Fibroblast of lung (primary cell): ENCODE measurements at regions not wholly inside any gene's neighbourhood (a gene's known extent, or its start where the extent isn't known, plus 50 kb on each side); places are given as distances from the start of the nearest gene placed in this dataset.

Source experiments
- DNase-seq, 2 donors: peaks; one replicate each; pipeline versions ENCODE4 v3.0.0 to v3.0.0-alpha.2; 2010; ENCODE audit warnings: low read depth in 2 of 2
- H2AFZ ChIP-seq: 2 replicates; pipeline ENCODE4 v1.5.1; 2012; ENCODE audit warnings: low read length, control low read depth, inconsistent platforms
- H3K27ac ChIP-seq: 2 replicates; pipeline ENCODE4 v1.5.1; 2011; ENCODE audit warnings: low read length, control low read depth; ENCODE audit not compliant: insufficient read depth
- H3K27me3 ChIP-seq: 2 replicates; pipeline ENCODE4 v1.5.1; 2011; ENCODE audit warnings: mild to moderate bottlenecking, low read length; ENCODE audit not compliant: control insufficient read depth, insufficient read depth
- H3K36me3 ChIP-seq: 2 replicates; pipeline ENCODE4 v1.5.1; 2011; ENCODE audit warnings: low read length; ENCODE audit not compliant: control insufficient read depth, insufficient read depth
- H3K4me1 ChIP-seq: 2 replicates; pipeline ENCODE4 v1.5.1; 2011; ENCODE audit warnings: low read length; ENCODE audit not compliant: control insufficient read depth, insufficient read depth; ENCODE audit errors: extremely low read depth
- H3K4me2 ChIP-seq: 2 replicates; pipeline ENCODE4 v1.5.1; 2011; ENCODE audit warnings: low read length, control low read depth; ENCODE audit not compliant: insufficient read depth; ENCODE audit errors: extremely low read depth
- H3K4me3 ChIP-seq, 4 experiments: fragments of 200-600 bp in 1 of 4; sonication (generic) in 1 of 4; replicated peaks in 1 of 4; 2 replicates each; pipeline ENCODE4 v1.5.1; 2011 to 2016; ENCODE audit warnings: low read length in 4 of 4, low read depth in 3 of 4, mild to moderate bottlenecking in 3 of 4, control low read depth in 2 of 4, inconsistent platforms in 1 of 4, mixed read lengths in 1 of 4; ENCODE audit not compliant: insufficient read depth in 1 of 4; ENCODE audit errors: control extremely low read depth in 1 of 4
- H3K79me2 ChIP-seq: 2 replicates; pipeline ENCODE4 v1.5.1; 2012; ENCODE audit warnings: mild to moderate bottlenecking, low read length, inconsistent platforms; ENCODE audit not compliant: control insufficient read depth, insufficient read depth
- H3K9ac ChIP-seq: 2 replicates; pipeline ENCODE4 v1.5.1; 2011; ENCODE audit warnings: mild to moderate bottlenecking, low read length, control low read depth; ENCODE audit not compliant: insufficient read depth
- H3K9me3 ChIP-seq: 2 replicates; pipeline ENCODE4 v1.5.1; 2012; ENCODE audit warnings: low read depth, low read length; ENCODE audit not compliant: control insufficient read depth, insufficient read depth
- H4K20me1 ChIP-seq: 2 replicates; pipeline ENCODE4 v1.5.1; 2011; ENCODE audit warnings: low read length; ENCODE audit not compliant: control insufficient read depth, insufficient read depth; ENCODE audit errors: extremely low read depth
- CTCF ChIP-seq, 2 donors: IDR thresholded peaks in 1 of 2; conservative IDR thresholded peaks in 1 of 2; 1 replicate in 1 of 2; 2 replicates in 1 of 2; pipeline ENCODE4 v1.5.1; 2011 to 2012; ENCODE audit warnings: low read length in 2 of 2, control low read depth in 1 of 2, inconsistent platforms in 1 of 2, low read depth in 1 of 2, mild to moderate bottlenecking in 1 of 2
- EZH2 ChIP-seq: IDR thresholded peaks from 2 replicates; pipeline ENCODE4 v1.5.1; 2012; ENCODE audit warnings: low read length, control low read depth, mild to moderate bottlenecking; ENCODE audit errors: missing control alignments

DNA sequence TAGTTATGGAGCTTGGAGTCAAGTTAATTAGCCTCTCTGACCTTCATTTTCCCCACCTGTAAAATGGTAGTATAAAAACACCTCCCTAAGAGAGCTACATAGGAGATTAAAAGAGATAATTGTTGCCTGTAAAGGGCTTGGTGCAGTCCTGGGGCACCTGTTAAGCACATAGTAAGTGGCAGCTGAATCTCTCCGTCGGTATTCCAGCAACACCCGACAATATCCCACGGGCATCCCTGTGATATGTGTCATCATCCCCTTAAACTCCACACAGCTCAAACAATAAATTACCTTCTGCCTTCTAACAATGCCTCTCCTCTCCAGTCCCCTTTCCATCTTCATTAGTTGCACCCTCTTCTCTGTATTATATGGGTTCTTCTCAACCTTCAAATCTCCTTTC lies 121.5 kb downstream of the C11orf91 start:
- no peak overlapping the region for H3K27ac ChIP-seq
- no peak overlapping the region for H3K4me2 ChIP-seq
- H3K4me3 ChIP-seq = no peak overlapping the region
- H3K9ac ChIP-seq = no peak overlapping the region
- TF ChIP-seq EZH2 = no peak
- no peak for TF ChIP-seq CTCF (conservative IDR thresholded peaks at IDR 0.05 in 1 of 2, IDR thresholded peaks at IDR 0.05 in 1 of 2; ENCODE audit: low read depth in 1 of 2, low read length in 2 of 2)
- no peak for DNase-seq
- no peak overlapping the region for H2AFZ ChIP-seq
- no peaks in the 10 kb centered on the region for H4K20me1 ChIP-seq
- H3K9me3 ChIP-seq = no peaks in the 10 kb centered on the region
- H3K36me3 ChIP-seq = no peaks in the 10 kb centered on the region
- H3K27me3 ChIP-seq = no peaks in the 10 kb centered on the region
- H3K79me2 ChIP-seq = no peaks in the 10 kb centered on the region
- H3K4me1 ChIP-seq = no peaks in the 10 kb centered on the region

GRCh38 chr11:33577204-33577603 lies 123.4 kb downstream of the C11orf91 start:
- no peak for DNase-seq
- no peak overlapping the region for H3K4me2 ChIP-seq
- no peak overlapping the region for H3K4me3 ChIP-seq
- no peaks in the 10 kb centered on the region for H3K36me3 ChIP-seq
- no peaks in the 10 kb centered on the region for H3K9me3 ChIP-seq
- no peak overlapping the region for H3K27ac ChIP-seq
- no peaks in the 10 kb centered on the region for H4K20me1 ChIP-seq
- H3K27me3 ChIP-seq = no peaks in the 10 kb centered on the region
- no peaks in the 10 kb centered on the region for H3K79me2 ChIP-seq
- H2AFZ ChIP-seq = no peak overlapping the region
- no peaks in the 10 kb centered on the region for H3K4me1 ChIP-seq
- no peak overlapping the region for H3K9ac ChIP-seq
- no peak for TF ChIP-seq CTCF (conservative IDR thresholded peaks at IDR 0.05 in 1 of 2, IDR thresholded peaks at IDR 0.05 in 1 of 2; ENCODE audit: low read depth in 1 of 2, low read length in 2 of 2)
- TF ChIP-seq EZH2 = no peak

DNA sequence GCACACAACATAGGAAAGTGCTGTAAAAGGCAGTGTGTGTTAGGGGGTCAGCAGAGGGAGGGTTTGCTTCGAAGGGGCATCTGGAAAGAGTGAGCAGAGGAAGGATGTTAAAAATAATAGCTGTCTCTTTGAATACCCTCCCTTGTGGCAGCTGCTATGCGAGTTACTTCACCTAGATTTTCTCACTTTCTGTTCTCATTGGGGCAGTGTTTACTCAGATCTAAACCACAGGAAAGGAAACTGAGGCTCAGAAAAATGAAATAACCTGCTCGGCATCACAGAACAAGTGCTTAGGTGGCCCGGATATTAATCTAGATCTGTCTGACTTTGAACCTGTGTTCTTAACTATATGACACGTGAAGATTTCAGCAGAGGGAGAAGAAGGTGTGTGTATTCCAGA lies 125.3 kb downstream of the C11orf91 start:
- Histone ChIP-seq H3K4me1 (no peaks in the 10 kb centered on the region), H3K4me3 (no peak overlapping the region), H3K27me3 (no peaks in the 10 kb centered on the region)

More for the DNA sequence above, 125.3 kb downstream of the C11orf91 start:
- Histone ChIP-seq H2AFZ (no peak overlapping the region), H3K9ac (no peak overlapping the region), H4K20me1 (no peaks in the 10 kb centered on the region), H3K36me3 (no peaks in the 10 kb centered on the region), H3K79me2 (no peaks in the 10 kb centered on the region), H3K27ac (no peak overlapping the region), H3K9me3 (no peaks in the 10 kb centered on the region), H3K4me2 (no peak overlapping the region)
- no peak for DNase-seq
- TF ChIP-seq CTCF (conservative IDR thresholded peaks at IDR 0.05 in 1 of 2, IDR thresholded peaks at IDR 0.05 in 1 of 2; ENCODE audit: low read depth in 1 of 2, low read length in 2 of 2) (no peak), EZH2 (no peak)
